ENCODE measurements at regions not wholly inside any gene's neighbourhood (a gene's known extent, or its start where the extent isn't known, plus 50 kb on each side); places are given as distances from the start of the nearest gene placed in this dataset.
"Not testable (repeated sequence)": the region's sequence is repeated elsewhere in the genome, so short reads cannot be mapped to it uniquely, and the experiment has no call there.

DNA sequence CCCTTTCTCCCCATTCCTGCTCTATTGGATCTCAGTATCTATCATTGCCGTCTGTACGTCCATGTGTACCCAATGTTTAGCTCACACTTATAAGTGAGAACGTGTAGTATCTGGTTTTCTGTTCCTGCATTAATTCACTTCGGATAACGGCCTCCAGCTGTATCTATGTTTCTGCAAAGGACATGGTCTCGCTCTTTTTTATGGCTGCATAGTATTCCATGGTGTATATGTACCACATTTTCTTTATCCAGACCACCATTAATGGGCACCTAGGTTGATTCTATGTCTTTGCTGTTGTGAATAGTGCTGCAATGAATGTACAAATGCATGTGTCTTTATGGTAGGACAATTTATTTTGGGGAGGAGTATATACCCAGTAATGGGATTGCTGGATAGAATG, 94.4 kb upstream of the MPP7 start:
- no peak overlapping the region for H3K27ac ChIP-seq
- no peaks in the 10 kb centered on the region for H3K36me3 ChIP-seq
- no peaks in the 10 kb centered on the region for H3K9me3 ChIP-seq
- no peak for TF ChIP-seq POLR2A (IDR thresholded peaks at IDR 0.05)
- peaks cover 0 to 6% (median 2%) of the 10 kb centered on the region in 4 donors for H3K4me1 ChIP-seq
- DNase-seq = no peak
- intact Hi-C loops (cut with DNase I) = no loop called here
- H3K27me3 ChIP-seq = no peaks in the 10 kb centered on the region
- 95 to 97% methylated on average over 6 of the region's 6 CpGs for WGBS, 2 donors
- H3K4me3 ChIP-seq = no peak overlapping the region

DNA sequence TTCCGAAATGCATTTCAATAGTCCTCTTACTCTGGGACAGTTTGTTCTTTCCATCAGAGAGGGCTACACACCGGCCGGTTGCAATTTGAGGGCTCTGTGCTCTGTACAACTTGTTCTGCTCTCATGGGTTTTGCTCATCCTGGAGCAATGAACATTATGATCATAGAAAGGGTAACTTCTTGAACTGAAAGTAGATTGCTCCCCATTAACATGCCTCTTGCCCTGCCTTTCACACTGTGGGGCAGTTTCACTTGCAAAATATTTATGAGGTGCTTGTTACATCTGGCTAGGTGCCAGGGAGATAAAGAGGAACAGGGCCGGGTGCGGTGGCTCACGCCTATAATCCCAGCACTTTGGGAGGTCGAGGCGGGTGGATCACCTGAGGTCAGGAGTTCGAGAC, 97.3 kb upstream of the MPP7 start:
- H3K27ac ChIP-seq = no peak overlapping the region
- WGBS, 2 donors = 14 to 50% methylated on average over 8 to 9 of the region's 9 CpGs
- TF ChIP-seq EP300 (IDR thresholded peaks at IDR 0.05) = no peak
- TF ChIP-seq POLR2AphosphoS5 (IDR thresholded peaks at IDR 0.05) = no peak
- no peak for TF ChIP-seq POLR2A (IDR thresholded peaks at IDR 0.05)
- TF ChIP-seq, protein P1, sequence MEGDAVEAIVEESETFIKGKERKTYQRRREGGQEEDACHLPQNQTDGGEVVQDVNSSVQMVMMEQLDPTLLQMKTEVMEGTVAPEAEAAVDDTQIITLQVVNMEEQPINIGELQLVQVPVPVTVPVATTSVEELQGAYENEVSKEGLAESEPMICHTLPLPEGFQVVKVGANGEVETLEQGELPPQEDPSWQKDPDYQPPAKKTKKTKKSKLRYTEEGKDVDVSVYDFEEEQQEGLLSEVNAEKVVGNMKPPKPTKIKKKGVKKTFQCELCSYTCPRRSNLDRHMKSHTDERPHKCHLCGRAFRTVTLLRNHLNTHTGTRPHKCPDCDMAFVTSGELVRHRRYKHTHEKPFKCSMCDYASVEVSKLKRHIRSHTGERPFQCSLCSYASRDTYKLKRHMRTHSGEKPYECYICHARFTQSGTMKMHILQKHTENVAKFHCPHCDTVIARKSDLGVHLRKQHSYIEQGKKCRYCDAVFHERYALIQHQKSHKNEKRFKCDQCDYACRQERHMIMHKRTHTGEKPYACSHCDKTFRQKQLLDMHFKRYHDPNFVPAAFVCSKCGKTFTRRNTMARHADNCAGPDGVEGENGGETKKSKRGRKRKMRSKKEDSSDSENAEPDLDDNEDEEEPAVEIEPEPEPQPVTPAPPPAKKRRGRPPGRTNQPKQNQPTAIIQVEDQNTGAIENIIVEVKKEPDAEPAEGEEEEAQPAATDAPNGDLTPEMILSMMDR (IDR thresholded peaks at IDR 0.05) = no peak

DNA sequence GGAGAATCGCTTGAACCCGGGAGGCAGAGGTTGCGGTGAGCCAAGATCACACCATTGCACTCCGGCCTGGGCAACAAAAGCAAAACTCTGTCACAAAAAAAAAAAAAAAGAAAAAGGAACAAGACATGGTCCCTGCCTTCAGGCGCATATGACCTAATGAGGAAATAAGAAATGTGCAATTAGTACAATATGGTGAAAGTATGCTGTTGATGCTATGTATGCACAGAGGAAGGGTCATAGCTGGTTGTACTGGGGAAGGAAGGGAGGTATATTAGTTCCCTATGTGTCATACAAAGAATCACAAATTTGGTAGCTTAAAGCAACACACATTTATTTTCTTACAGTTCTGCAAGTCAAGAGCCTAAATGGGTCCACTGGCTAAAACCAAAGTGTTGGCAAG, 97.8 kb upstream of the MPP7 start:
- intact Hi-C loops (cut with DNase I) = no loop called here
- WGBS, 2 donors = 56 to 88% methylated on average over 5 of the region's 5 CpGs
- Histone ChIP-seq H3K9me3 (no peaks in the 10 kb centered on the region), H3K36me3 (no peaks in the 10 kb centered on the region), H3K27me3 (no peaks in the 10 kb centered on the region), H3K4me1 (no peaks in the 10 kb centered on the region), H3K27ac (no peak overlapping the region), H3K4me3 (no peak overlapping the region)
- DNase-seq = no peak
- TF ChIP-seq POLR2AphosphoS5 (IDR thresholded peaks at IDR 0.05) (no peak), EP300 (IDR thresholded peaks at IDR 0.05) (no peak), POLR2A (IDR thresholded peaks at IDR 0.05) (no peak)
- TF ChIP-seq, protein P1 (IDR thresholded peaks at IDR 0.05) = no peak

More for the DNA sequence above, 97.3 kb upstream of the MPP7 start:
- Histone ChIP-seq H3K4me1 (no peaks in the 10 kb centered on the region), H3K36me3 (no peaks in the 10 kb centered on the region), H3K27me3 (no peaks in the 10 kb centered on the region), H3K4me3 (no peak overlapping the region), H3K9me3 (no peaks in the 10 kb centered on the region)
- no peak for DNase-seq
- intact Hi-C loops (cut with DNase I) = no loop called here

DNA sequence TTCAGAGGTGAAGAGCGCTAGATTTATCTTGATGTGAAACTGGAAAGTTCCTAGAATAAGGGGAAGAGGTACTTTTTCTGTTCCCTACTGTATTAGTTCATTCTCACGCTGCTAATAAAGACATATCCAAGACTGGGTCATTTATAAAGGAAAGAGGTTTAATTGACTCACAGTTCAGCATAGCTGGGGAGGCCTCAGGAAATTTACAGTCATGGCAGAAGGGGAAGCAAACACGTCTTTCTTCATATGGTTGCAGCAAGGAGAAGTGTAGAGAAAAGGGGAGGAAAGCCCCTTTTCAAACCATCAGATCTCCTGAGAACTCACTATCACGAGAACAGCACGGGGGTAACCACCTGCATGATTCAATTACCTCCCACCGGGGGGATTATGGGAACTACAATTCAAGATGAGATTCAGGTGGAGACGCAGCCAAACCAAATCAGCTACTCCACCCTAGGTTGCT, 99.8 kb upstream of the MPP7 start:
- WGBS, 2 donors = 57 to 87% methylated on average over 7 of the region's 7 CpGs
- DNase-seq; H3K9me3 ChIP-seq; H3K27ac ChIP-seq; intact Hi-C loops (cut with DNase I); H3K36me3 ChIP-seq; H3K4me1 ChIP-seq; H3K4me3 ChIP-seq; H3K27me3 ChIP-seq: not testable (repeated sequence)

DNA sequence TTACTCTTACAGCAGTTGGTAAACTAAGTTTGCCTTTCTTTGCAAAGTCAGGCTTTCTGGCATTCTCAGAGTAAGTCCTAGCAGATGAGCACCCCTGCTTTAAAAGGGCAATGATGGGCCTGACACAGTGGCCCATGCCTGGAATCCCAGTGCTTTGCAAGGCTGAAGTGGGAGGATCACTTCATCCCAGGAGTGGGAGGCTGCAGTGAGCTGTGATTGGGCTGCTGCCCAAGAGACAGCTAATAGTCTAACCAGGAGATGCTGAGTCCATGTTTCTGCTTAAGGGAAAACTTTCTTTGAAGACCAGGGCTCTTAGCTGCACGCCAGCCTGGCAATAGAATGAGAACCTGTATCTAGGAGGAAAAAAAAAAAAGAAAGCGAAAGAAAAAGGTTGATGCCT, 100.2 kb upstream of the MPP7 start:
- intact Hi-C loops (cut with DNase I) = no loop called here
- no peak for DNase-seq
- Histone ChIP-seq H3K27me3 (no peaks in the 10 kb centered on the region), H3K9me3 (no peaks in the 10 kb centered on the region), H3K4me3 (no peak overlapping the region), H3K4me1 (no peaks in the 10 kb centered on the region), H3K36me3 (no peaks in the 10 kb centered on the region), H3K27ac (no peak overlapping the region)
- 91 to 98% methylated on average over 2 of the region's 2 CpGs for WGBS, 2 donors
- TF ChIP-seq, protein P1 (IDR thresholded peaks at IDR 0.05) = no peak
- no peak for TF ChIP-seq POLR2A (IDR thresholded peaks at IDR 0.05)
- TF ChIP-seq POLR2AphosphoS5 (IDR thresholded peaks at IDR 0.05) = no peak
- no peak for TF ChIP-seq EP300 (IDR thresholded peaks at IDR 0.05)

DNA sequence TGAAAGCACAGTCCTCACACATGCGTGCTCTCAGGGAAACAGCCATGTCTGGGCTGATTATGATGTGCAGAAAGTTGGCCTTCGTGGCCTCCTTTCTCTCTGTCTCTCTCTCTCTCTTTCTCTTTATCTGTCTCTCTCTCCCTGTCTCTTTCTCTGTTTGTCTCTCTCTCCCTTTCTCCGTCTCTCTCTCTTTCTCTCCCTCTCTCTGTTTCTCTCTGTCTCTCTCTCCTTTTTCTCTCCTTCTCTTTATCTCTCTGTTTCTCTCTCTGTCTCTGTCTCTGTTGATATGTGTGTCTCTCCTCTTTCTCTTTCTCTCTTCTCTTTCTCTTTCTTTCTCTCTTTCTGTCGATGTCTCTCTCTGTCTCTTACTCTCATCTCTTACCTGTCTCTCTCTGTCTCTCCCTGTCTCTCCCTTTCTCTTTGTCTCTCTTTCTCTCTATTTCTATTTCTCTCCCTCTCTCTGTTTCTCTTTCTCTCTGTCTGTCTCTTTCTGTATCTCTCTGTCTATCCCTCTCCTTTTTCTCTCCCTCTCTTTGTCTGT, 105.4 kb upstream of the MPP7 start:
- no peaks in the 10 kb centered on the region for H3K27me3 ChIP-seq
- no peak for DNase-seq
- no peaks in the 10 kb centered on the region for H3K4me1 ChIP-seq
- no peaks in the 10 kb centered on the region for H3K36me3 ChIP-seq
- H3K27ac ChIP-seq = no peak overlapping the region
- no peaks in the 10 kb centered on the region for H3K9me3 ChIP-seq
- whole genome bisulfite sequencing, 2 donors = 91 to 96% methylated on average over 4 of the region's 4 CpGs
- no peak for TF ChIP-seq POLR2A (IDR thresholded peaks at IDR 0.05)
- TF ChIP-seq POLR2AphosphoS5 (IDR thresholded peaks at IDR 0.05) = no peak
- TF ChIP-seq, protein P1 (IDR thresholded peaks at IDR 0.05) = no peak
- no peak for TF ChIP-seq EP300 (IDR thresholded peaks at IDR 0.05)
- intact Hi-C loops (cut with DNase I) = no loop called here
- no peak overlapping the region for H3K4me3 ChIP-seq
